Mucosa of rectum (tissue), 2 donors: ENCODE measurements at regions not wholly inside any gene's neighbourhood (a gene's known extent, or its start where the extent isn't known, plus 50 kb on each side); places are given as distances from the start of the nearest gene placed in this dataset.

ENCODE experiments used
- H3K27ac ChIP-seq, 2 donors: one replicate each; pipeline ENCODE4 v1.7.0; 2013; ENCODE audit warnings: inconsistent platforms in 2 of 2, low read depth in 2 of 2, low read length in 2 of 2
- H3K27me3 ChIP-seq, 2 donors: one replicate each; pipeline ENCODE4 v1.7.0; 2013; ENCODE audit warnings: low read length in 2 of 2; ENCODE audit not compliant: control insufficient read depth in 2 of 2, insufficient read depth in 2 of 2
- H3K36me3 ChIP-seq, 2 donors: one replicate each; pipeline ENCODE4 v1.7.0; 2013; ENCODE audit warnings: low read length in 2 of 2; ENCODE audit not compliant: control insufficient read depth in 2 of 2, insufficient read depth in 2 of 2
- H3K4me1 ChIP-seq, 2 donors: one replicate each; pipeline ENCODE4 v1.7.0; 2013; ENCODE audit warnings: low read length in 2 of 2, mild to moderate bottlenecking in 1 of 2; ENCODE audit not compliant: control insufficient read depth in 2 of 2, insufficient read depth in 2 of 2
- H3K4me3 ChIP-seq, 2 donors: one replicate each; pipeline ENCODE4 v1.7.0; 2013; ENCODE audit warnings: low read length in 2 of 2
- H3K9ac ChIP-seq, 2 donors: one replicate each; pipeline ENCODE4 v1.7.0; 2013; ENCODE audit warnings: low read length in 2 of 2, low read depth in 1 of 2, mild to moderate bottlenecking in 1 of 2
- H3K9me3 ChIP-seq, 2 donors: one replicate each; pipeline ENCODE4 v1.7.0; 2013; ENCODE audit warnings: low read length in 2 of 2; ENCODE audit not compliant: control insufficient read depth in 2 of 2
- donor health status: healthy.
- donor health status: Normal muscosa, but diverticular disease.

DNA sequence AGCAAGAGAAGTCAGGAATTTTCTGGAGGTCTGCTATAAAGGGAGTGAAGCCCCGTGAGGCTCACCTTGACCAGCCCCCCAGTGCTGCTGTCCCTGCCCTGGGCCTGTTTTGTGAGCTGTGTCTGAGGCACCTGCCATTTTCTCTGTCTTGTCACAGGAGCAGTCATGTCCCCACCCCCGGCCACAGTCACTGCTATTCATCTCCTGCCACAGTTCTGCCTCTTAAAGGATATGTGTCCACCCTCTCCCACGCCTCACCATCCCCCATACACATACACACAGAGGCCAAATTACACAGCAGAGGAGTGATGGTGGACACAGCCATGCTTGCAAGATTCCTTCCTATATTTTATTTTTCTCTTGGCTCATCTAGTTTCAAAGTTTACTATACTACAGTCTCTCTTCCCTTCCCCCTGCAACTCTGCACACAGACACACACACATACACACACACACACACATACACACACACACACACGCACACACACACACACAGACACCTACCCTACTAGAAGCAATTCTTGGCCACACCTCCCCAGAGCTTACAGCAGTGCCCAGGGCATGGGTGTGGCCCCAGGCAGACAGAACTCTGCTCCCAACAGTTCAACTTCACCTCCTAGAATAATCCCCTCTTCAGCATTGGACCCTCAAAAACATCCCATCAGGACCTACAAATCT lies 68.7 kb upstream of the TAB2 start:
- H3K36me3 ChIP-seq = no peaks in the 10 kb centered on the region
- H3K27ac ChIP-seq = peak overlapping the region in 1 of 2 donors; percentile 20
- H3K4me3 ChIP-seq = peak overlapping the region in 1 of 2 donors; percentile 7
- no peaks in the 10 kb centered on the region for H3K27me3 ChIP-seq
- peaks cover 10 to 13% of the 10 kb centered on the region in 2 donors for H3K4me1 ChIP-seq
- no peak overlapping the region for H3K9ac ChIP-seq
- H3K9me3 ChIP-seq = no peaks in the 10 kb centered on the region

DNA sequence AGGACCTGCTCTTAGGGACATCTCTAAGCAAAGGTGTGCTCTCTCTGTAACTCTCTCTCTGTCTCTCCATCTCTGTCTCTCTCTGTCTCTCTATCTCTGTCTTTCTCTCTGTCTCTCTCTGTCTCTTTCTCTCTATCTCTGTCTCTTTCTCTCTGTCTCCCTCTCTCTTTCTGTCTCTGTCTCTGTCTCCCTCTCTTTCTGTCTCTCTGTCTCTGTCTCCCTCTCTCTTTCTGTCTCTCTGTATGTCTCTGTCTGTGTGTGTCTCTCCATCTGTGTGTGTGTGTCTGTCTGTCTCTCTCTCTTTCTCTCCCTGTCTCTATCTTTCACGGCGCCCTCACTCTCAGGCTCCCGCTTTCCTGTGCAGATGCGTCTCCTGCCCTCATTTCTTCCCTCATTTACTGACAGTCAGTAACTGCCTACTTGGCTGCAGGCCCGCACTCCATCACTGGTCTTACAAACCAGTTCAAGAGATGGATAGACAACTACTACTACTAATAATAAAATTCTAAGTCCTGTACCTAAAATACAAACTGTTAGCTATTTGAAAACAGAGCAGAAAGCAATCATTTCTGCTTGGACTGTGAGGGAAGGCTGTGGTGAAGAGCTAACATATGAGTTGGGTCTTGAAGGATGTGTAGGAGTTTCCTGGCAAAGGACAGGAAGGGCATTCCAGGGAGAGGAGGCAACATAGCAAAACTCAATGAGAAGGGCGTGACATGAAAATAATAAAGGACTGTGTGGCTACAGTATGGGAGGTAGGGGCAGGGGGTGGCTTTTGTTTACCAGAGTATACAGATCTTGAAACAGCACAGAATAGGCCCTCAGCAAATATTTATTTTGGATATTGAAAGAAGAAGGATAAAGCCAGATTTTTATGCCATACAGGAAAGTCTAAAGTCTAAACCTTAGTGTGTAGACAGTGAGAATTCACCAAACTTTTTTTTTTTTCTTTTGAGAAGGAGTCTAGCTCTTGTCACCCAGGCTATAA lies 67.8 kb upstream of the TAB2 start:
- peak overlapping the region in 1 of 2 donors; percentile 20 for H3K27ac ChIP-seq
- no peak overlapping the region for H3K9ac ChIP-seq
- H3K9me3 ChIP-seq = no peaks in the 10 kb centered on the region
- no peaks in the 10 kb centered on the region for H3K27me3 ChIP-seq
- H3K36me3 ChIP-seq = no peaks in the 10 kb centered on the region
- H3K4me1 ChIP-seq = peaks cover 10 to 13% of the 10 kb centered on the region in 2 donors
- no peak overlapping the region for H3K4me3 ChIP-seq

DNA sequence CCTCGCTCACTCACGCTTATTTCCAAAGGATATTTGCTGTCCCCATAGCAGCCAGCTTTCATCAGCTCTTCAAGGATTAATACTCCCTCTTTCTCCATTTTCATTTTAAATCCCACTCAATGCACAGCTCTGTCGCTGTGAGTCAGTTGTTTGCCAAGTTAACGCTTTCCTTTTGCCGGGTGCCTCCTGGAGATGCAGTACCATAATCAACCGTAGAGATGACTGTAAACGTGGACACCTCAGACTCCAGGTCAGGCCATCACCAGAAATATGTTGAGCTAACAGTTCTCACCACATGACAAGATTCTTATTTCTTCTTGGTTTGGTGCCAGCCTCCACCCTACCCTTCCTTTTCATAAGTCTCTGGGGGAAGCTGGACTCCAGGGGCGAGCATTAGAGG lies 66.6 kb upstream of the TAB2 start:
- H3K9ac ChIP-seq = no peak overlapping the region
- H3K9me3 ChIP-seq = no peaks in the 10 kb centered on the region
- H3K36me3 ChIP-seq = no peaks in the 10 kb centered on the region
- H3K4me1 ChIP-seq = peaks cover 10 to 13% of the 10 kb centered on the region in 2 donors
- no peak overlapping the region for H3K4me3 ChIP-seq
- no peak overlapping the region for H3K27ac ChIP-seq
- H3K27me3 ChIP-seq = no peaks in the 10 kb centered on the region

DNA sequence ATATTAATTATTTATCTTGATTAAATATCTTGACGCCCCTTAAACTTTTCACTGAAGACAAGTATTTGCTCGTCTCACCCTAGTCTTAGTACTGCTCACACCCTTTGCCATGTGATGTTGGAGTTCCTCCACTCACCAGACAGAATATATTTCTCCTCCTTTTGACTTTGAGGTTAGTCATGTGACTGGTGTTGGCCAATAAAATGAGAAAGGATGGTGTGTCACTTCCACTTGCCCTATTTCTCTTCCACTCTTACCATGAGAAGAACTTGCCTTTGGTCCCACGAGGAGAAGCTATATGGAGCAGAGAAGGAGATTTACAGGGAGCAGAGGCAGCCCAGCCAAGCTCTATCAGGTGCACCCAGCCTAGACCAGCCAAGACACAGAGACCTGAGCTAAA lies 64.9 kb upstream of the TAB2 start:
- Histone ChIP-seq H3K9me3 (no peaks in the 10 kb centered on the region), H3K36me3 (no peaks in the 10 kb centered on the region), H3K27me3 (no peaks in the 10 kb centered on the region), H3K4me1 (peaks cover 8 to 13% of the 10 kb centered on the region in 2 donors), H3K9ac (no peak overlapping the region), H3K27ac (no peak overlapping the region), H3K4me3 (no peak overlapping the region)

DNA sequence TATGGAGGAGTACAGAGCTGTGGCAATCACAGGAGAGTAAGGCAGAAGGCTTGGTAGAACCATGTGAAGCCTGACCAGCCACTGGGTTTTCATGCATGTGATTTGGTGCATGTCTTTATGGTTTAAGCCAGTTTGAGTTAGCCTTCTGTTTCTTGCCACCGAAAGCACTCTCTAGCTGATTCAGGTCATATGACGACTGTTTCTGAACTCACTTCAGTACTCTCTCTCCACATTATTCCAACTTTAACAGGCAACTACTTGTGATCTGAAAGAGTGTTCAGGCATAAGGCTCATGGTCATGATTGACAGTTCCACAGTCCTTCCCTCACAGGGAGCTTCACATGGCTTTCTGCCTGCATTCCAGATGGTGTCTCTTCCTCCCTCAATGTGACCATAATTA lies 63.3 kb upstream of the TAB2 start:
- no peaks in the 10 kb centered on the region for H3K9me3 ChIP-seq
- H3K9ac ChIP-seq = no peak overlapping the region
- H3K36me3 ChIP-seq = no peaks in the 10 kb centered on the region
- H3K27ac ChIP-seq = no peak overlapping the region
- peaks cover under 1 to 4% of the 10 kb centered on the region in 2 donors for H3K4me1 ChIP-seq
- no peak overlapping the region for H3K4me3 ChIP-seq
- H3K27me3 ChIP-seq = no peaks in the 10 kb centered on the region

DNA sequence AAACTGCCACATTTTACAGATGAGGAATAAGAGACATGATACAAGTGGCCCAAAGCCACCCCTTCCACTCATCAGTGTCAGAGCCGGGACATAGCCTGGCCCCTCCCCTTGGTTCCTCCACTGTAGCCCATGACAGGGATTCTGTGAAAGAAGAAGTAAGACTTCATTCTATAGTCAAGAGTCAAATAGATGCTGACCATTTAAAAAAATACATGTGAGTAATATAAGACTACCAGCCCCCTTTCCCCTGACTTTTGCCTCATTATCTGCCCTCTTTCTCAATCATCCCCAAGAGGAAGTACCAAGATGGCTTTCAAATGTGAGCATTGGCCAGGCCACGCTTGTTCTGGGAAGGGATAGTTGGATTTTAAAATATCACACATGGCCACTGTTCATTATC lies 57.8 kb upstream of the TAB2 start:
- Histone ChIP-seq H3K4me3 (no peak overlapping the region), H3K36me3 (no peaks in the 10 kb centered on the region), H3K4me1 (no peaks in the 10 kb centered on the region), H3K9me3 (no peaks in the 10 kb centered on the region), H3K27ac (no peak overlapping the region), H3K9ac (no peak overlapping the region), H3K27me3 (no peaks in the 10 kb centered on the region)

DNA sequence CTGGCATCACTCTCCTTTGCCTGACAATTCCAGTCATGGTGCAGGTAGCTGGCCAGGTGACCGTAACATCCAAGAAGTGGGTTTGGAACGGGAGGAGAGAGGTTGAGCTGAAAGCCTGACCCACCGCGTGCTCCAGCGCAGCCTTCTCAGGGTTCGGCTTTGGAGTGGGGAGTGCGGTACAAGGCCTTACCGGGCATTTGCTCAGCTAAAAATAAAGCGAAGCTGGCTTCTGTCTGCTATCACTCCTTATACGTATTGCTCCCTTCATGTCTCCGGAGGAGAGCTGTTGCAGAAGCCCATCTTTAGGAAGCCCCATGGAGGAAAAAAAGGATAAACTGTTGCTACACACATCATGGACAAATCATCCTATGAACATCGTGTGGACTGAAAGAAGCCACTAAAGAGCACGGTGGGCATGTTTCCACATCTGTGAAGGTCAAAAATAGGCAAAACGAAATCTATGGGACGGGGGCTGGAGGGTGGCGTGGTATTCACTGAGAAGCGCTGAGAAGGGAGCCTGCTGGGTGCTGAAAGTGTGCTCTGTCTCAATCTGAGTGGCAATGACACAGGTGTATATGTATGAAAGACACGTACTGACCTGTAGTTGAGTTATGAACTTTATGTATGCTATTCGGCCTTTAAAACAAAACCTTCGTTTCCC lies 57.2 kb upstream of the TAB2 start:
- H3K4me1 ChIP-seq = no peaks in the 10 kb centered on the region
- no peak overlapping the region for H3K9ac ChIP-seq
- no peaks in the 10 kb centered on the region for H3K36me3 ChIP-seq
- no peak overlapping the region for H3K27ac ChIP-seq
- H3K9me3 ChIP-seq = no peaks in the 10 kb centered on the region
- no peak overlapping the region for H3K4me3 ChIP-seq
- H3K27me3 ChIP-seq = no peaks in the 10 kb centered on the region

DNA sequence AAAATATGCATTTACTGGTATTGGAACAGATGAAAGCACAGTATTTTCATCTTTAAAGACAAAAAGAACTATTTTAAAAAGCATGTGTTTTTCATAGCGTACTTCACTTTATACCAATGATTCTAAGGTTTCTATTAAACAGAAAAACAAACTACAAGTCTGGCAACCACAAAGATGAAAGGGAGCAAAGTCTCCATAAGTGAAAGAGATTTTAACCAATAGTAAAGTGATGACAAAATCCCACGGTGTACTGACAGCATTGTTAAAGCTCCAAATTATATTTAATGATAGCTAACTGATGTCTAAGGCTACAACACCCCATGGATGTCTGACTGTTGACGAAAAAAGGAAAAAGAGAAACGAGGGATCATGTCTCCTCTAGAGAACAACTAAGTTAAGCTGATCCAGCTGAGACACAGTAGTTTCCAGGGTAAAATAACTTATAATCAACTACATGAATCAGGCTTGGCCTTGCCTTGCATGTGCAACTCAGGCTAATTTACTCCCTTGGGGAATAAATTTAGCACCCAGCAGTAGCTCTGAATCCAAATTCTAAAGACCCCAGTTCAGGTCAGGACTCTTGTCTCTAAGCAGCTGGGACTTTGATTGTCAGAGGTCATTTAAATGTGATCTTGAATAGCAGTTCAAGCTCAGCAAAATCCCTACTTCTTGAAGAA lies 56.0 kb upstream of the TAB2 start:
- no peaks in the 10 kb centered on the region for H3K27me3 ChIP-seq
- H3K4me1 ChIP-seq = no peaks in the 10 kb centered on the region
- H3K4me3 ChIP-seq = no peak overlapping the region
- H3K36me3 ChIP-seq = no peaks in the 10 kb centered on the region
- no peak overlapping the region for H3K27ac ChIP-seq
- H3K9me3 ChIP-seq = no peaks in the 10 kb centered on the region
- no peak overlapping the region for H3K9ac ChIP-seq

DNA sequence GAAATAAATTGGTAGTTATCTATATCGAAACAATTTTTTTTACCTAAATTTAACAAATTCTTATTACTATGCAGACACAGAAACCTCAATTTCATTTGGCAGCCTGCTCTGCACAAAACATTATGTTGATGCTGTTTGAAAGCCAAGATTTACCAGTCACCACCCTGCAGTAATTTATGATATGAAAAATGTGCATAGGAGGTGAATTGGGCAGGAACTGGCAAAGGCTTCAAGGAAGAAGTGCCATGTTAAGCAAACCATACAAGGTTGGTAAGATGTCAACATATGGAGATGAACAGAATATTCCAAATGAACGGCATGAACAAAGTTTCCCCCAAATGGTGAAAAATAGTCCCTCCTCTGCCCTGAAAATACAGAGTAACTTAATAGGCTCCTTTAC lies 54.2 kb upstream of the TAB2 start:
- H3K27ac ChIP-seq = no peak overlapping the region
- H3K4me3 ChIP-seq = no peak overlapping the region
- H3K9me3 ChIP-seq = no peaks in the 10 kb centered on the region
- H3K4me1 ChIP-seq = no peaks in the 10 kb centered on the region
- no peak overlapping the region for H3K9ac ChIP-seq
- H3K27me3 ChIP-seq = no peaks in the 10 kb centered on the region
- H3K36me3 ChIP-seq = no peaks in the 10 kb centered on the region
